ENCODE measurements at regions not wholly inside any gene's neighbourhood (a gene's known extent, or its start where the extent isn't known, plus 50 kb on each side); places are given as distances from the start of the nearest gene placed in this dataset.

- TF ChIP-seq CTCF (IDR thresholded peaks at IDR 0.05) (no peak), EP300 (IDR thresholded peaks at IDR 0.05; ENCODE audit: low read depth) (no peak)
These were observed 72.0 kb downstream of the VCAM1 start for GRCh38 chr1:100791586-100791985.
